ENCODE measurements at regions not wholly inside any gene's neighbourhood (a gene's known extent, or its start where the extent isn't known, plus 50 kb on each side); places are given as distances from the start of the nearest gene placed in this dataset.

GRCh38 chr4:187685247-187685646, 310.3 kb upstream of the ZFP42 start:
- H3K36me3 Mint-ChIP-seq, result no peaks in the 10 kb centered on the region
- H3K4me3 Mint-ChIP-seq, result no peak overlapping the region
- no peaks in the 10 kb centered on the region for H3K4me1 Mint-ChIP-seq
- Histone ChIP-seq H2AFZ (ENCODE audit: insufficient read depth, low read depth, low read length, poor library complexity, severe bottlenecking) (no peak overlapping the region), H3K4me3 (replicated peaks in 1 of 3; ENCODE audit: low read depth in 2 of 3, low read length in 3 of 3) (no peak overlapping the region), H3K4me2 (replicated peaks; ENCODE audit: extremely low read depth, low read length, poor library complexity, severe bottlenecking) (no peak overlapping the region), H3K9ac (ENCODE audit: insufficient read depth, low read length, poor library complexity, severe bottlenecking) (no peak overlapping the region), H3K4me1 (ENCODE audit: control insufficient read depth in 1 of 2, insufficient read depth in 2 of 2, low read length in 2 of 2) (no peaks in the 10 kb centered on the region), H3K9me3 (replicated peaks in 1 of 2; ENCODE audit: control insufficient read depth in 1 of 2, insufficient read depth in 1 of 2, low read length in 2 of 2) (peaks cover 0 to 11% of the 10 kb centered on the region in 2 donors), H3K79me2 (ENCODE audit: insufficient read depth, low read length) (no peaks in the 10 kb centered on the region), H4K20me1 (ENCODE audit: insufficient read depth, low read length) (no peaks in the 10 kb centered on the region), H3K36me3 (replicated peaks in 1 of 2; ENCODE audit: control insufficient read depth in 1 of 2, insufficient read depth in 2 of 2, low read length in 2 of 2) (no peaks in the 10 kb centered on the region), H3K27ac (ENCODE audit: low read depth in 1 of 2, low read length in 2 of 2) (no peak overlapping the region), H3K27me3 (ENCODE audit: control insufficient read depth in 2 of 2, insufficient read depth in 2 of 2, low read length in 2 of 2) (no peaks in the 10 kb centered on the region)
- no CpG with 5 or more reads among the region's 6 CpGs for WGBS (ENCODE audit: insufficient coverage)
- H3K9me3 Mint-ChIP-seq, result peaks cover 0 to 5% (median 3%) of the 10 kb centered on the region in 7 donors
- DNase-seq, result no peak
- intact Hi-C loops (cut with micrococcal nuclease), result no loop called here
- no peak overlapping the region for H3K27ac Mint-ChIP-seq
- no peaks in the 10 kb centered on the region for H3K27me3 Mint-ChIP-seq (ENCODE audit: low read depth in 3 of 3)
- TF ChIP-seq CTCF (IDR thresholded peaks at IDR 0.05), result no peak

GRCh38 chr4:187687697-187688096, 307.9 kb upstream of the ZFP42 start:
- Histone ChIP-seq H3K36me3 (replicated peaks in 1 of 2; ENCODE audit: control insufficient read depth in 1 of 2, insufficient read depth in 2 of 2, low read length in 2 of 2) (no peaks in the 10 kb centered on the region), H3K9ac (ENCODE audit: insufficient read depth, low read length, poor library complexity, severe bottlenecking) (no peak overlapping the region), H2AFZ (ENCODE audit: insufficient read depth, low read depth, low read length, poor library complexity, severe bottlenecking) (no peak overlapping the region), H3K79me2 (ENCODE audit: insufficient read depth, low read length) (no peaks in the 10 kb centered on the region), H3K27me3 (ENCODE audit: control insufficient read depth in 2 of 2, insufficient read depth in 2 of 2, low read length in 2 of 2) (no peaks in the 10 kb centered on the region), H4K20me1 (ENCODE audit: insufficient read depth, low read length) (no peaks in the 10 kb centered on the region), H3K4me2 (replicated peaks; ENCODE audit: extremely low read depth, low read length, poor library complexity, severe bottlenecking) (no peak overlapping the region), H3K27ac (ENCODE audit: low read depth in 1 of 2, low read length in 2 of 2) (no peak overlapping the region), H3K4me3 (replicated peaks in 1 of 3; ENCODE audit: low read depth in 2 of 3, low read length in 3 of 3) (no peak overlapping the region), H3K9me3 (replicated peaks in 1 of 2; ENCODE audit: control insufficient read depth in 1 of 2, insufficient read depth in 1 of 2, low read length in 2 of 2) (no peaks in the 10 kb centered on the region), H3K4me1 (ENCODE audit: control insufficient read depth in 1 of 2, insufficient read depth in 2 of 2, low read length in 2 of 2) (no peaks in the 10 kb centered on the region)
- DNase-seq, result no peak
- H3K27me3 Mint-ChIP-seq (ENCODE audit: low read depth in 3 of 3), result no peaks in the 10 kb centered on the region
- intact Hi-C loops (cut with micrococcal nuclease), result no loop called here
- peaks cover 0 to 6% (median 3%) of the 10 kb centered on the region in 7 donors for H3K9me3 Mint-ChIP-seq
- no peak overlapping the region for H3K27ac Mint-ChIP-seq
- H3K36me3 Mint-ChIP-seq, result no peaks in the 10 kb centered on the region
- H3K4me1 Mint-ChIP-seq, result no peaks in the 10 kb centered on the region
- WGBS (ENCODE audit: insufficient coverage), result no CpG with 5 or more reads among the region's 4 CpGs
- H3K4me3 Mint-ChIP-seq, result no peak overlapping the region
- no peak for TF ChIP-seq CTCF (IDR thresholded peaks at IDR 0.05)
